ENCODE measurements at regions not wholly inside any gene's neighbourhood (a gene's known extent, or its start where the extent isn't known, plus 50 kb on each side); places are given as distances from the start of the nearest gene placed in this dataset.

- TF ChIP-seq CTCF (IDR thresholded peaks at IDR 0.05) (no peak), EP300 (IDR thresholded peaks at IDR 0.05) (no peak), POLR2A (IDR thresholded peaks at IDR 0.05) (no peak)
Observed at GRCh38 chr1:30507016-30507312, 216.4 kb downstream of the MATN1 start.
